Ovary (tissue), 3 donors: ENCODE measurements at regions not wholly inside any gene's neighbourhood (a gene's known extent, or its start where the extent isn't known, plus 50 kb on each side); places are given as distances from the start of the nearest gene placed in this dataset.

Experiments
- POLR2A ChIP-seq: fragments of 450-650 bp; IDR thresholded peaks from one replicate; pipeline ENCODE4 v1.6.1; 2017; ENCODE audit warnings: antibody characterized with exemption, mild to moderate bottlenecking, moderate library complexity
- TF ChIP-seq, protein P1 (sequence below), 3 donors: fragments of 450-650 bp in 2 of 3; fragments of 200-600 bp in 1 of 3; IDR thresholded peaks; one replicate each; pipeline versions ENCODE4 v1.5.1 to v1.8.0; 2016 to 2022; ENCODE audit warnings: antibody characterized with exemption in 3 of 3, mild to moderate bottlenecking in 1 of 3
- donor health status: DM: no; HTN: no; CAD: no.

- TF ChIP-seq, protein P1, sequence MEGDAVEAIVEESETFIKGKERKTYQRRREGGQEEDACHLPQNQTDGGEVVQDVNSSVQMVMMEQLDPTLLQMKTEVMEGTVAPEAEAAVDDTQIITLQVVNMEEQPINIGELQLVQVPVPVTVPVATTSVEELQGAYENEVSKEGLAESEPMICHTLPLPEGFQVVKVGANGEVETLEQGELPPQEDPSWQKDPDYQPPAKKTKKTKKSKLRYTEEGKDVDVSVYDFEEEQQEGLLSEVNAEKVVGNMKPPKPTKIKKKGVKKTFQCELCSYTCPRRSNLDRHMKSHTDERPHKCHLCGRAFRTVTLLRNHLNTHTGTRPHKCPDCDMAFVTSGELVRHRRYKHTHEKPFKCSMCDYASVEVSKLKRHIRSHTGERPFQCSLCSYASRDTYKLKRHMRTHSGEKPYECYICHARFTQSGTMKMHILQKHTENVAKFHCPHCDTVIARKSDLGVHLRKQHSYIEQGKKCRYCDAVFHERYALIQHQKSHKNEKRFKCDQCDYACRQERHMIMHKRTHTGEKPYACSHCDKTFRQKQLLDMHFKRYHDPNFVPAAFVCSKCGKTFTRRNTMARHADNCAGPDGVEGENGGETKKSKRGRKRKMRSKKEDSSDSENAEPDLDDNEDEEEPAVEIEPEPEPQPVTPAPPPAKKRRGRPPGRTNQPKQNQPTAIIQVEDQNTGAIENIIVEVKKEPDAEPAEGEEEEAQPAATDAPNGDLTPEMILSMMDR (IDR thresholded peaks at IDR 0.05) = no peak
- TF ChIP-seq POLR2A = no peak
These were observed 66.2 kb downstream of the RTP5 start for GRCh38 chr2:241935774-241936173.
